K562 (cell line): ENCODE measurements at regions not wholly inside any gene's neighbourhood (a gene's known extent, or its start where the extent isn't known, plus 50 kb on each side); places are given as distances from the start of the nearest gene placed in this dataset.

ENCODE experiments used
- CBFA2T2 ChIP-seq: fragments of 450-650 bp; conservative IDR thresholded peaks from 2 replicates; pipeline ENCODE4 v1.6.1; 2017; ENCODE audit warnings: mild to moderate bottlenecking
- GTF2B ChIP-seq: IDR thresholded peaks from 2 replicates; pipeline ENCODE4 v1.6.1; 2011; ENCODE audit not compliant: insufficient read length; ENCODE audit errors: extremely low read depth
- HNRNPH1 ChIP-seq: fragments of 200-400 bp; formaldehyde crosslinking; optimal IDR thresholded peaks from 2 replicates; pipeline ENCODE3; 2017; ENCODE audit warnings: low read depth, mild to moderate bottlenecking, low read length, moderate library complexity
- SIX5 ChIP-seq, 2 experiments: IDR thresholded peaks; 2 replicates each; pipeline ENCODE4 v1.6.1; 2011; ENCODE audit warnings: low read length in 2 of 2, borderline replicate concordance in 1 of 2, low read depth in 1 of 2, mild to moderate bottlenecking in 1 of 2, moderate library complexity in 1 of 2; ENCODE audit not compliant: insufficient read depth in 1 of 2
- SMARCE1 ChIP-seq: fragments of 450-650 bp; IDR thresholded peaks from 2 replicates; pipeline ENCODE4 v1.7.1; 2016; ENCODE audit warnings: mild to moderate bottlenecking
- ZNF407 ChIP-seq: fragments of 450-650 bp; IDR thresholded peaks from 2 replicates; pipeline ENCODE4 v1.6.1; 2016; ENCODE audit warnings: low read depth
- ZNF707 ChIP-seq: fragments of 250-450 bp; sonication (Bioruptor Pico); conservative IDR thresholded peaks from 2 replicates; pipeline ENCODE4 v1.8.0; 2022; ENCODE audit warnings: inconsistent platforms, mild to moderate bottlenecking, moderate library complexity

- no peak for TF ChIP-seq ZNF407
- no peak for TF ChIP-seq ZNF707
- no peak for TF ChIP-seq GTF2B
- no peak for TF ChIP-seq SIX5 (IDR thresholded peaks at IDR 0.05; ENCODE audit: borderline replicate concordance in 1 of 2, insufficient read depth in 1 of 2, low read depth in 1 of 2, low read length in 2 of 2)
- no peak for TF ChIP-seq CBFA2T2
- TF ChIP-seq SMARCE1 = no peak
- no peak for TF ChIP-seq HNRNPH1
These were observed 292.4 kb upstream of the USP24 start (continued) for GRCh38 chr1:55507578-55507931.
